ENCODE measurements at regions not wholly inside any gene's neighbourhood (a gene's known extent, or its start where the extent isn't known, plus 50 kb on each side); places are given as distances from the start of the nearest gene placed in this dataset.

DNA sequence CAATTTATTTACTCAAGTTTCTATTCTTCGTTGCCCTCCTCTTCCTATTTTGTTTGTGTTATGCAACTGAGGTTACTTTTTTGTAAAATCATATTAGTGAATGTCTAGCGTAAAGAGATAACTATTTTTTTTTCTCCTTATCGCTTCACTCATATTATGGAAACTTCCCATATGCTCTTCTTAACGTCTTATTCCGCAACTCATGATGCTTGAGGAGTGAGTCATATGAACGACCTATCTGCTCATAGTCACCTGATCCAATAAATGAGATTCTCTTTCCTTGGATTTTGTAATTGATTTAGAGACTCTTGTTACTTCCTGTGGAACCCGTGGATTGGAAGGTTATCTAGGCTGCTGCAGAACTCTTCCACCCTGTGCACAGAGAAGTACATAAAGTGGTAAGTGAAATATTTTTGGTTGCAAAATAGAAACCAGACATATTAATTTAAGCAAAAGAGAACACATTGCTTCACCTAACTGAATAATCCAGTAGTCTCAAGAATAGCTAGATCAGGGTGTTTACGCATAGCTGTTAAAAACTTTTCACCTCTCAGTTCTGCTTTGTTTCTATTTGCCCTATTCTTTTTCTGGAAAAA, 719.3 kb upstream of the SGO1 start:
- TF ChIP-seq EZH2 (IDR thresholded peaks at IDR 0.05) (no peak), POLR2A (IDR thresholded peaks at IDR 0.05; ENCODE audit: borderline replicate concordance, extremely low read depth, insufficient read depth, insufficient read length) (no peak)

Data from HCT116 (cell line).